Brain microvascular endothelial cell (primary cell): ENCODE measurements at regions not wholly inside any gene's neighbourhood (a gene's known extent, or its start where the extent isn't known, plus 50 kb on each side); places are given as distances from the start of the nearest gene placed in this dataset.

Experiments
- DNase-seq: peaks from one replicate; pipeline ENCODE4 v3.0.0-alpha.2; 2020
- H3K27ac ChIP-seq: fragments of 250-450 bp; sonication (Bioruptor Pico); 2 replicates; pipeline ENCODE4 v1.5.1; 2020; ENCODE audit warnings: mild to moderate bottlenecking, moderate library complexity
- H3K27me3 ChIP-seq: fragments of 250-450 bp; sonication (Bioruptor Pico); replicated peaks from 2 replicates; pipeline ENCODE4 v1.5.1; 2020; ENCODE audit warnings: mild to moderate bottlenecking
- H3K36me3 ChIP-seq: fragments of 250-450 bp; sonication (Bioruptor Pico); replicated peaks from 2 replicates; pipeline ENCODE4 v1.5.1; 2020; ENCODE audit warnings: mild to moderate bottlenecking
- H3K4me3 ChIP-seq: 2 replicates; pipeline ENCODE4 v1.5.1; 2011; ENCODE audit warnings: low read depth, mild to moderate bottlenecking, control low read depth, low read length, moderate library complexity
- in situ Hi-C: cut with HindIII; loops from 2 replicates; pipeline ENCODE4 v1.10.0; 2017; ENCODE audit warnings: low sequenced_read_pairs, low pct_ligation_motif_present
- TF ChIP-seq, protein P1 (sequence below): IDR thresholded peaks from 2 replicates; pipeline ENCODE4 v1.5.1; 2011; ENCODE audit warnings: low read depth, mild to moderate bottlenecking, moderate library complexity, low read length, control low read depth, inconsistent platforms; ENCODE audit errors: missing control alignments

- H3K27ac ChIP-seq: no peak overlapping the region
- in situ Hi-C loops: no loop called here
- no peaks in the 10 kb centered on the region for H3K36me3 ChIP-seq
- H3K27me3 ChIP-seq: no peaks in the 10 kb centered on the region
- H3K4me3 ChIP-seq: no peak overlapping the region
- DNase-seq: no peak
- TF ChIP-seq, protein P1, sequence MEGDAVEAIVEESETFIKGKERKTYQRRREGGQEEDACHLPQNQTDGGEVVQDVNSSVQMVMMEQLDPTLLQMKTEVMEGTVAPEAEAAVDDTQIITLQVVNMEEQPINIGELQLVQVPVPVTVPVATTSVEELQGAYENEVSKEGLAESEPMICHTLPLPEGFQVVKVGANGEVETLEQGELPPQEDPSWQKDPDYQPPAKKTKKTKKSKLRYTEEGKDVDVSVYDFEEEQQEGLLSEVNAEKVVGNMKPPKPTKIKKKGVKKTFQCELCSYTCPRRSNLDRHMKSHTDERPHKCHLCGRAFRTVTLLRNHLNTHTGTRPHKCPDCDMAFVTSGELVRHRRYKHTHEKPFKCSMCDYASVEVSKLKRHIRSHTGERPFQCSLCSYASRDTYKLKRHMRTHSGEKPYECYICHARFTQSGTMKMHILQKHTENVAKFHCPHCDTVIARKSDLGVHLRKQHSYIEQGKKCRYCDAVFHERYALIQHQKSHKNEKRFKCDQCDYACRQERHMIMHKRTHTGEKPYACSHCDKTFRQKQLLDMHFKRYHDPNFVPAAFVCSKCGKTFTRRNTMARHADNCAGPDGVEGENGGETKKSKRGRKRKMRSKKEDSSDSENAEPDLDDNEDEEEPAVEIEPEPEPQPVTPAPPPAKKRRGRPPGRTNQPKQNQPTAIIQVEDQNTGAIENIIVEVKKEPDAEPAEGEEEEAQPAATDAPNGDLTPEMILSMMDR: no peak
These were observed 255.2 kb upstream of the ZC3H12C start for GRCh38 chr11:109838026-109838425.

DNA sequence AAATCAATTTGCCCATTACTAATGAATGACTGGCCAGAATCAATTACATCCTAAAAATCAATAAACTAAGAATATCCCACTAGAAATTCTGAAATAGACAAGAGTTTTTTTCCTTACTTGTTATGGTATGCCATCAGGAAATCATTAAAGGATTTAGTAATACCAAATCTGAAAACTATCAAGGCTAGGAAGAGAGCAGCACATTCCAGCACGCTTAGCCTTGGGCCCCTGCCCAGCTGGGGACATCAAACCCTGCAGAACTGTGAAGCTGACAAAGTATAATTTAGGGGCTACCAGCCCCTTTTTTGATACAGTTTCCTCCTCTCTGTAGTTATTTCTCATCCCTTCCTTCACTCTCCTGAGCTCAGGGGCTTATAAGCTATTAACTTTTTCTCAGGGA, 247.8 kb upstream of the ZC3H12C start:
- DNase-seq: no peak
- in situ Hi-C loops: no loop called here
- TF ChIP-seq, protein P1: no peak
- no peaks in the 10 kb centered on the region for H3K27me3 ChIP-seq
- H3K36me3 ChIP-seq: no peaks in the 10 kb centered on the region
- no peak overlapping the region for H3K4me3 ChIP-seq
- no peak overlapping the region for H3K27ac ChIP-seq

DNA sequence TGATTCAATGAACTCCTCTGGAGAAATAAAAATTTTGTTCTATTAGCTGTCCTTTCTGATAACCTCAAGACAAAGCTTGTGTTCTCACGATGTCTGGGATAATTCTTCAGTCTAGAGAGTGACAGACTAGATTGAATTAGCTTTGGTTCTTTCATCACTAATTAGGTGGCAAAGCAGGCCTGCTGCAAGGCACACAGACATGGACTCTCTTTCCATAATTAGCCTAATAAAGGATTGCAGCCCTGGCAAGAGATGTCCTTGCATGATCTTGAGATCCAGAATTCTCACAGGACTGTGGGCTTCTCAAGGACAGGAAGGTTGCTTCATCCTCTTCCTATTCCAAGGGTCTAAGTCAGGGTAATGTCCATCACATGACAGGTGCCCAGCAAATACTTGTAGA, 245.6 kb upstream of the ZC3H12C start:
- Histone ChIP-seq H3K4me3 (no peak overlapping the region), H3K36me3 (no peaks in the 10 kb centered on the region), H3K27me3 (no peaks in the 10 kb centered on the region), H3K27ac (no peak overlapping the region)
- TF ChIP-seq, protein P1: no peak
- in situ Hi-C loops: no loop called here
- no peak for DNase-seq

DNA sequence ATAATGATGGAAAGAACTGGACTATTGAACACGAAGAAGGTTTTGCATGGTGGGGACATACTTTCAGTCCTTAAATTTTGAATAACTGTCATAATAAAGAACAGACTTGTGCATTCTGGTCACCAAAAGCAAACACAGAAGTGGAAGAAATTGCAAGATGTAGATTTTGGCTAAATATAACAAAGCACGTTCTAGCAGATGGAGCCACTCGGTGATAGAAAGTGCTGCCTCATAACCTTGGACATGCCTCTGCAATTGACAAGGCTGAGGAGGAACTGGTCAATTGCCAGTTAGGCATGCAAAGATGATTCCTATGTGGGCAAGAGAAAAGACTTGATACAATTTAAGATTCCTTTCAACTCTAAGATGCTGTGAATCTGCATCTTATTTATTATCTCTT, 244.1 kb upstream of the ZC3H12C start:
- Histone ChIP-seq H3K36me3 (no peaks in the 10 kb centered on the region), H3K4me3 (no peak overlapping the region), H3K27me3 (no peaks in the 10 kb centered on the region), H3K27ac (no peak overlapping the region)
- no peak for DNase-seq
- TF ChIP-seq, protein P1: no peak
- in situ Hi-C loops: no loop called here

GRCh38 chr11:109849946-109850345, 243.2 kb upstream of the ZC3H12C start:
- in situ Hi-C loops: no loop called here
- DNase-seq: no peak
- no peak overlapping the region for H3K4me3 ChIP-seq
- no peaks in the 10 kb centered on the region for H3K36me3 ChIP-seq
- TF ChIP-seq, protein P1: no peak
- H3K27me3 ChIP-seq: no peaks in the 10 kb centered on the region
- H3K27ac ChIP-seq: no peak overlapping the region

DNA sequence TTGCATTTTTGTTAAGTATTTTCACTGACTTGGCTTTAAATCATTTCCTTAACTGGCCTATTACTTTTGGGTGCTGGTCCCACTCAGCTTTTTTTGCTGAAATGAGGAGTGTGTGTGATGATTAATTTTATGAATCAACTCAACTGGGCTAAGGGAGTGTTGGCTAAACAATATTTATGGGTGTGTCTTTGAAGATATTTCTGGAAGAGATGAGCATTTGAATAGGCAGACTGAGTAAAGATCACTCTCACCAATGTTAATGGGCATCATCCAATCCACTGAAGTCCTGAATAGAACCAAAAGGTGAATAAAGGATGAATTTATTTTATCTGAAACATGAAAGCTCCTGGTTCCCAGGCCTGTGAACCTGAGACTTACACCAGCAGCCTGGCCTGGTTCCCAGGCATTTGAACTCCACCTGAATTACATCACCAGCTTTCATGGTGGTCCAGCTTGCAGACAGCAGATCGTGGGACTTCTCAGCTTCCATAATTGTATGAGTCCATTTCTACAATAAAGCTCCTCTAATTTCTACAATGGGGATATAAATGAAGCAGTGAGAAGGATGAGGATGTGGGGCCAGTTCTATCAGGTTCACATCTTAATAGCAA, 241.3 kb upstream of the ZC3H12C start:
- in situ Hi-C loops: no loop called here
- Histone ChIP-seq H3K27me3 (no peaks in the 10 kb centered on the region), H3K27ac (no peak overlapping the region), H3K36me3 (no peaks in the 10 kb centered on the region), H3K4me3 (no peak overlapping the region)
- TF ChIP-seq, protein P1: no peak
- no peak for DNase-seq
